ENCODE measurements at regions not wholly inside any gene's neighbourhood (a gene's known extent, or its start where the extent isn't known, plus 50 kb on each side); places are given as distances from the start of the nearest gene placed in this dataset.
"Not testable (repeated sequence)": the region's sequence is repeated elsewhere in the genome, so short reads cannot be mapped to it uniquely, and the experiment has no call there.

- DNase-seq = no peak
Measured at GRCh38 chr2:221911890-221912289, 339.8 kb upstream of the EPHA4 start.

DNA sequence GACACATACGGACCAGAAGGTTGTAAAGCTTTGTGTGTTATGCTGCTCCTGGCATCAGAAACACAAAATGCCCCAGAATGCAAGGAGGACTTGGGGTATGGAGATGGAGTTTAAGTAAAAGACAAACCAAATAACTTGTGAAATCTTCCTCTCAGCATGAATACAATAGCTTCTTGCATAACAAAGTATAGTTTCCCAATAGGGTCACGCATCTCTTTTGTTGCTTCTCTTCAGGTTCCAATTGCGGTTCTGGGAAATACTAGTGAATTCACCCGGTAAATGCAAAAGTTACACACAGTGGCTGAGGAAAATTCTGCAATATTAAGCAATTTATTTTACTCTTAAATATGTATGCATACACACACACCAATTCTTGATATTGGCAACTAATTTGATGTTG lies 339.2 kb upstream of the EPHA4 start:
- DNase-seq = no peak

GRCh38 chr2:221908518-221908917 lies 336.4 kb upstream of the EPHA4 start:
- no peak for DNase-seq

- DNase-seq = no peak
Measured at GRCh38 chr2:221897718-221898117, 325.6 kb upstream of the EPHA4 start.

DNA sequence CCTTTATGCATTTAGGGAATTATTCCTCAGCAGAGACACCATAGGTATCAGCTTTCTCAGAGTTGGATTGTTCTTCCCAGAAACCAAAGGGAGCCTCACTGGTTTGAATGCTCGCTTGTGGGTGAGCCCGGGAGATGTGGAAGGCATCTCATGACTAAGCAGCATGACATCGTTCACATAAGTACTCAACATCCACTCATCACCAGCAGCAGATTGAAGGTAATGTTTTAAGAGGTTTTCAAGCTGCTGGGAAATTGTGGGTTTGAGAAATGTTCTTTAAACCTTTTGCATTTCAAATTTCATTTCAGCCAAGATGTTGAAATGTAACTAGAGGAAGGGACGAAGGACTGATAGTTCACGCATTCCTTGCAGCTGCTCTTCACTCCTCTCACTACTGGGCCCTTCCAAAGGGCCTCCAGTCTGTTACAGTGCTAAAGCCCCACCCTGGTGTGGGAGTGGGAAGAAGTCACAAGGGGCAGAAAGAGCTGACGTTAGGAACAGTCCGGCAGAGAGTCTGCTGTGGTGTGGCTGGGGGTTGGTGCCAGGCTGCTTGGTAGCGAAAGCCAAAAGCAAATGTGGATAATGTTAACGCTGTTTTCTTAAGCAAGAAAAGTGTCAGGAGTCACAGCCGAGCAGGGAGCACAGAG lies 324.5 kb upstream of the EPHA4 start:
- no peak for DNase-seq

GRCh38 chr2:221895366-221896121 lies 323.4 kb upstream of the EPHA4 start:
- no peak for DNase-seq

- no peak for DNase-seq
Measured at GRCh38 chr2:221893501-221893900, 321.4 kb upstream of the EPHA4 start.

GRCh38 chr2:221892006-221892405 lies 319.9 kb upstream of the EPHA4 start:
- DNase-seq = not testable (repeated sequence)

DNA sequence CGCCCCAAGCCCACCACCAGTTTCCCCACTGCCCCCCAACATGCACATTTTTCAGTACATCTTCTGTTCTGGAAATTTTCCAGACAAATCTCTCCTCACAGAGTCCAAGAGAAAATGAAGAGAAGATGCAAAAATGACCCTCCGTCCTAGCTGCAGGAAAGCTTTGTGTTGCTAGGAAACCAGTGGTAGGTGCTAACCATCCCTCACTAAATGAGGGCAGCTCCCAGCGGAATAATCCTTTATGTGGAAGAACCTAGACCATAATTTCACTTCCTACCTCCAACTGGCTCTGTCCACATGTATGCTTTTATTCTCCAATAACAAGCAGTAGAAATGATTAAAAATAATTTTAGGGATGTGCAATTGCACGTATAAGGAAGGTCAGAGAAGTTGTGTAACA lies 311.9 kb upstream of the EPHA4 start:
- DNase-seq = peak; percentile 17

DNA sequence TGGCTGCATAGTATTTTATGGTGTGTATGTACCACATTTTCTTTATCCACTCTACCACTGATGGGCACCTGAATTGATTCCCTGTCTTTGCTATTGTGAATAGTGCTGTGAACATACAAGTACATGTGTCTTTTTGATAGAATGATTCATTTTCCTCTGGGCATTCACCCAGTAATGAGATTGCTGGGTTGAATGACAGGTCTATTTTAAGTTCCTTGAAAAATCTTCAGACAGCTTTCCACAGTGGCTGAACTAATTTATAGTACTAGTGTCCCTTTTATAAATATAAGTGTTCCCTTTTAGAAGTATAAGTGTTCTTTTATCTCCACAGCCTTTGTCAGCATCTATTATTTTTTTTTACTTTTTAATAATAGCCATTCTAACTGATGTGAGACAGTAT lies 303.9 kb upstream of the EPHA4 start:
- no peak for DNase-seq

GRCh38 chr2:221874444-221874843 lies 302.3 kb upstream of the EPHA4 start:
- no peak for DNase-seq

GRCh38 chr2:221857719-221858118 lies 285.6 kb upstream of the EPHA4 start:
- no peak for DNase-seq

- no peak for DNase-seq
Measured at GRCh38 chr2:221853297-221853696, 281.2 kb upstream of the EPHA4 start.

GRCh38 chr2:221851531-221852045 lies 279.5 kb upstream of the EPHA4 start:
- DNase-seq = no peak

- DNase-seq = no peak
Measured at GRCh38 chr2:221850076-221850475, 278.0 kb upstream of the EPHA4 start.

DNA sequence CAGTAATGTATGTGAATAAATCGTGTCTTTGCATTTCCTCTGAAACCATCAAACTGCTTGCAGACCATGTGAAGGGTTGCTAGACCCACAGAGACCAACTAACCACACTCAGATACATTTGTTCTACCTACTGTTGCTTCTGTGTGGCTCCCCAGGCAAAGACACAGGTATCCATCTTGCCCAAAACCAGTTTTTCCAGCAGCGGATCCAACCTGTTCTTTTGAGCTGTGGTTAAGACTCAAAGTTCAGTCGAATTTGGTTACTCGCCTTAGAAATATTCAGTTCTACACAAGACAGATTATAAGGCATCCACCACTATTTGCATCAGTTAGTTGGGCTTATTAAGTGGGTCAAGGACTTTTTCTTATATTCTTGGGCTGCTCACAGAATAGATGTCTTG lies 276.2 kb upstream of the EPHA4 start:
- no peak for DNase-seq

DNA sequence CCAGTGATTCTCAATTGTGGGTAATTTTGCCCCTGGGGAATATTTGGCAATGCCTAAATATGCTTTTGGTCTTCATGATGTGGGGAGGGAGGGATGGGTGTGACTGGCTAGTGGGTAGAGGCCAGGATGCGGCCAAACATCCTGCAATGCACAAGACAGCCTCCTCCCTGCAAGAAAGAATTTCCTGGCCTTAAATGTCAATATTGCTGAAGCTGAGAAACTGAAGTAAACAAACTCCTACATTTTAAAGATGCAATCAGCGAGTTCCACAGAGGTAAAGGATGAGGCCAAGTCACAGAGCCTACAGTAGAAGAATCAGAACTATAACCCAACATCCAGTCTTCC lies 272.9 kb upstream of the EPHA4 start:
- no peak for DNase-seq

GRCh38 chr2:221844212-221845020 lies 272.3 kb upstream of the EPHA4 start:
- no peak for DNase-seq

DNA sequence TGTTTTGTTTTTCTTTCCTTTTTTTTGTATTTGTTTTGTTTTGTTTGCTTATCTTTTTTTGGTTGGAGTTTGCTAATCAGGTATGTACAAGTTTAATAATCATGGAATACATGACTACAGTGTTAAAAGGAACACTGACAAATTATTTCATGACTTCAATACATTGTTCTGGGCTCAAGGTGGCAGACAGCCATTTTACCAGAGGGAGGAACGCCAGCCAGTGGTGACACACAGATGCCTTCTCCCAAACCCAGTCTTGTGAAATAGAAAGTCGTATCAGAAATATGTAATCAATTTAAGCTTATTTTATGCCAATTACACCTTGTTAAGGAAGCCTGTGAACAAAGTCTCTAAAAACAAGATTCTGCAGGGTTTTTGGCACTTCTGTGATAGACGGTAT lies 264.0 kb upstream of the EPHA4 start:
- no peak for DNase-seq

DNA sequence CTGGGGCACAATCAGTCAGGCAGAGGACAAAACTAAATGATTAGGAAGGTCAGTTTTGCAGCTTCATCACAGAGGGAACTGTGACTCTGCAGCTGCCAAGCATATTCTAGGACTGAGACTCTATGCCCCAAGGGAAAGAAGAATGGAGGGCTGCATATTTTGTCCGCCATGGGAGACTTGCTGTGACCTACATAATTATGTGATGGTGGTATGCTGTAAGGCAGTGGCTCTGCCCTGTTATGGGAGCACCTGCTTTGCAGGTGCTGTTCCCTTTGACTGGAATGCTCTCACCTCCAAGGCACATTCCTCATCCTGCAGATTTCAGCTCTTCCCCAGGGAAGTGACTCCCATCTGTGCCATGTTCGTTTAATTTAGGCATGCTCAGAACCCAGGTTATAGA lies 261.9 kb upstream of the EPHA4 start:
- DNase-seq = peak; percentile 19

- no peak for DNase-seq
Measured at GRCh38 chr2:221831051-221831450, 258.9 kb upstream of the EPHA4 start.

DNA sequence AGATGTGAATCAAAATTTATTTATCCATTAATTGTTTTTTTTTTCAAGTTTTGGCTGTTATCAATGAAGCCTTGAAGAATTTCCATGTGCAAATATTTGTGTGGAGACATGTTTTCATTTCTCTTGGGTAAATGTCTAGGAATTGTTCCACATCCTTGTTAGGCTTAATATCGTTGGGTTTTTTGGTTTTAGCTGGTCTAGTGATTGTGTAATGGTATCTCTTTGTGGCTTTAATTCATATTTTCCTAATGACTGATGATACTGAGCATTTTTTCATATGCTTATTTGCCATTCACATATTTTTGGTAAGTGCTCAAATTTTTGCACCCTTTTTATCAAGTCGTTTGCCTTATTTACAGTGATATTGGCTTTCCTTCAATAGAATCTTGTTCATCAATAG lies 250.3 kb upstream of the EPHA4 start:
- DNase-seq = no peak

- no peak for DNase-seq
Measured at GRCh38 chr2:221818616-221819320, 246.7 kb upstream of the EPHA4 start.

Data from retina (tissue), 1 donor.